A549 (cell line): ENCODE measurements at regions not wholly inside any gene's neighbourhood (a gene's known extent, or its start where the extent isn't known, plus 50 kb on each side); places are given as distances from the start of the nearest gene placed in this dataset.

Experiments
- CTCF ChIP-seq: fragments of >200 bp; sonication (Bioruptor Twin); formaldehyde crosslinking; IDR thresholded peaks from 3 replicates; pipeline ENCODE4 v1.5.1; 2016
- KDM1A ChIP-seq: fragments of 200-600 bp; sonication (generic); IDR thresholded peaks from 2 replicates; pipeline ENCODE4 v1.6.1; 2016; ENCODE audit warnings: low read depth, mild to moderate bottlenecking
- NPAS2 ChIP-seq: fragments of 250-450 bp; sonication (Bioruptor Pico); IDR thresholded peaks from 2 replicates; pipeline ENCODE4 v1.8.0; 2022; ENCODE audit warnings: mild to moderate bottlenecking, moderate library complexity, borderline replicate concordance
- RCOR1 ChIP-seq: fragments of 150-350 bp; IDR thresholded peaks from 2 replicates; pipeline ENCODE4 v1.6.1; 2014; ENCODE audit warnings: antibody characterized with exemption, low read length, low read depth
- TF ChIP-seq, protein P1 (sequence below): fragments of >200 bp; sonication (Bioruptor Twin); formaldehyde crosslinking; IDR thresholded peaks from 2 replicates; pipeline ENCODE4 v1.6.1; 2016

DNA sequence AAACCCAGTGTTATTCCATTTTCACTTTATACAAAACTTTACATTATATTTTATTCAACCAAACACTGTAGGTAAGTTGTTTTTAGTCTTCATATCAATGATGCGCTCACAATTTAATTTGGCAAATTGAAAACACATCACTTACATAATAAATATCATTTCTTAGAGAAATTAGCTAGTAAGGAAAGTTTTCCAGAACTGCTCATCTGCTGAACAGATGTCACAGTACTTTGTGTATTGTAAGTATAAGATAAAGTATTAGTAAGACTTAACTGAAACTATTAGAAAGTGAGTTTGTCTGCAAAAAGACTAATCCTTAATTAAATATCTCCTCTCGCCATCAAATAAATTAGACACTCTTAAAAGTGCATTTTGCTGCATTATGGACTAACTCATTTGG, 108.7 kb upstream of the PACRGL start:
- TF ChIP-seq CTCF (no peak), RCOR1 (no peak), NPAS2 (no peak), KDM1A (no peak)
- TF ChIP-seq, protein P1, sequence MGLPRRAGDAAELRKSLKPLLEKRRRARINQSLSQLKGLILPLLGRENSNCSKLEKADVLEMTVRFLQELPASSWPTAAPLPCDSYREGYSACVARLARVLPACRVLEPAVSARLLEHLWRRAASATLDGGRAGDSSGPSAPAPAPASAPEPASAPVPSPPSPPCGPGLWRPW: no peak
